ENCODE measurements at regions not wholly inside any gene's neighbourhood (a gene's known extent, or its start where the extent isn't known, plus 50 kb on each side); places are given as distances from the start of the nearest gene placed in this dataset.
A peak's percentile ranks its signal among the peaks of the same experiment; 100 is the strongest.

GRCh38 chr17:77509599-77509998 lies 368.8 kb downstream of the SEC14L1 start:
- H3K4me1 Mint-ChIP-seq (ENCODE audit: unreplicated experiment) = no peaks in the 10 kb centered on the region
- H3K27ac Mint-ChIP-seq (ENCODE audit: unreplicated experiment) = no peak overlapping the region
- H3K9me3 Mint-ChIP-seq (ENCODE audit: unreplicated experiment) = no peaks in the 10 kb centered on the region
- H3K4me3 Mint-ChIP-seq (ENCODE audit: unreplicated experiment) = no peak overlapping the region
- no peak for DNase-seq (ENCODE audit: low spot score)
- peaks cover 3% of the 10 kb centered on the region for H3K27me3 Mint-ChIP-seq (ENCODE audit: unreplicated experiment)
- TF ChIP-seq CTCF (IDR thresholded peaks at IDR 0.05; ENCODE audit: unreplicated experiment) = no peak
- peaks cover 23% of the 10 kb centered on the region for H3K36me3 Mint-ChIP-seq (ENCODE audit: low read depth, unreplicated experiment)

DNA sequence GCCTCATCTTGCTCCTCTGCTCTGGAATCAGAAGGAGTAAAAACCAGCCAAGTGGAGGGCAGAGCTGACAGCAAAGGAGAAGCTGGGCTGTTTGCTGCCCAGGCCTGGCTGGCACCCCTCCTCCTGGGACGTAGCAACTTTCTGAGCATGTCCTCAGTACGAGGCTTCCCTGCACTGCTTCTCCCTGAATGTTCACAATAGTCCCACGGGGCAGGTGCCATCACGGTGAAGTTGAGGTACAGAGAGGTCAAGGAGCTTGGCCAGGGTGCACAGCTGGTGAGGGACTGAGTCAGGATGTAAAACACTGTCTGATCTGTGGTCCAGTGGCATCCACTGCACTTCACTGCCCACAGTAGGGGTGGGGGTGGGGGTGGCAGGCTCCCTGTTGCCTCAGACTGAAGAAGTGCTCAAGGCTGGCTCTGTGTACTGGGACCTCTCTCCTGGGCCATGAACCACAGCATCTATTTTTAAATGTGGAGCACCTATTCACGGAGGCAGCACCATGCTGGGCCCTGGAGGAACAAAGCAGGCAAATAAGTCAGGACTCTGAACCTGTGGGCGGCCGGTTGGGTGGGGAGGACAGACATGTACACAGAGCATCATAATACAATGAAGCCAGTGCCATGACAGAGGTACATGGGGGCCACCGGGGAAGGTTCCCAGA lies 369.5 kb downstream of the SEC14L1 start:
- Mint-ChIP-seq H3K36me3 (ENCODE audit: low read depth, unreplicated experiment) (peaks cover 23% of the 10 kb centered on the region), H3K4me1 (ENCODE audit: unreplicated experiment) (no peaks in the 10 kb centered on the region)

DNA sequence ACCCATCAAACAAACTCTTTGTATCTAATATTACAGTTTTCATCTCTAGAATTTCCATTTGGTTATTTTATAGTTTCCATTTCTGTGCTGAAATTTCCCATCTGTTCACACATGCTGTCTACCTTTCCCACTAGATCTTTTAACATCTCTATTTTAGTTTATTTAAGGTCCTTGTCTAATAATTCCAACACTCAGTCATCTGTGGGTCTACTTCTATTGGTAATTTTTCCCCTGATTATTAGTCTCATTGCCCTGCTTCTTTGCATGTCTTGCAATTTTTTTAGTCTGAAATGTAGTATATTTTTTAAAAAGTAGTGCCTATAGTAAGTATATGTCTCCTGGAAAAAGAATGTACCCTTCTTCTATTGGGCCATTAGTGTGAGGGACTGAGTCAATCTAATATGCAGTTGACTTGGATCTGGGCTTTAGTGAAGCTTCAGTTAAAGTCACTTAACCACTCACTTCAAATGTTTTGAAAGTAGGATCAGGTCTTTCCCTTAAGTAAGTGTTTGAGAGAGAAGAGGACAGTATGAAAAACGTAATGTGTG lies 370.8 kb downstream of the SEC14L1 start:
- Mint-ChIP-seq H3K27me3 (ENCODE audit: unreplicated experiment) (no peaks in the 10 kb centered on the region), H3K27ac (ENCODE audit: unreplicated experiment) (no peak overlapping the region), H3K36me3 (ENCODE audit: low read depth, unreplicated experiment) (peaks cover 23% of the 10 kb centered on the region), H3K4me3 (ENCODE audit: unreplicated experiment) (peak overlapping the region; percentile 3), H3K4me1 (ENCODE audit: unreplicated experiment) (no peaks in the 10 kb centered on the region), H3K9me3 (ENCODE audit: unreplicated experiment) (no peaks in the 10 kb centered on the region)
- DNase-seq (ENCODE audit: low spot score) = no peak
- TF ChIP-seq CTCF (IDR thresholded peaks at IDR 0.05; ENCODE audit: unreplicated experiment) = no peak

More for the DNA sequence above, 369.5 kb downstream of the SEC14L1 start:
- Mint-ChIP-seq H3K27ac (ENCODE audit: unreplicated experiment) (no peak overlapping the region), H3K27me3 (ENCODE audit: unreplicated experiment) (peaks cover 3% of the 10 kb centered on the region), H3K9me3 (ENCODE audit: unreplicated experiment) (no peaks in the 10 kb centered on the region), H3K4me3 (ENCODE audit: unreplicated experiment) (no peak overlapping the region)
- DNase-seq (ENCODE audit: low spot score) = no peak
- TF ChIP-seq CTCF (IDR thresholded peaks at IDR 0.05; ENCODE audit: unreplicated experiment) = no peak

DNA sequence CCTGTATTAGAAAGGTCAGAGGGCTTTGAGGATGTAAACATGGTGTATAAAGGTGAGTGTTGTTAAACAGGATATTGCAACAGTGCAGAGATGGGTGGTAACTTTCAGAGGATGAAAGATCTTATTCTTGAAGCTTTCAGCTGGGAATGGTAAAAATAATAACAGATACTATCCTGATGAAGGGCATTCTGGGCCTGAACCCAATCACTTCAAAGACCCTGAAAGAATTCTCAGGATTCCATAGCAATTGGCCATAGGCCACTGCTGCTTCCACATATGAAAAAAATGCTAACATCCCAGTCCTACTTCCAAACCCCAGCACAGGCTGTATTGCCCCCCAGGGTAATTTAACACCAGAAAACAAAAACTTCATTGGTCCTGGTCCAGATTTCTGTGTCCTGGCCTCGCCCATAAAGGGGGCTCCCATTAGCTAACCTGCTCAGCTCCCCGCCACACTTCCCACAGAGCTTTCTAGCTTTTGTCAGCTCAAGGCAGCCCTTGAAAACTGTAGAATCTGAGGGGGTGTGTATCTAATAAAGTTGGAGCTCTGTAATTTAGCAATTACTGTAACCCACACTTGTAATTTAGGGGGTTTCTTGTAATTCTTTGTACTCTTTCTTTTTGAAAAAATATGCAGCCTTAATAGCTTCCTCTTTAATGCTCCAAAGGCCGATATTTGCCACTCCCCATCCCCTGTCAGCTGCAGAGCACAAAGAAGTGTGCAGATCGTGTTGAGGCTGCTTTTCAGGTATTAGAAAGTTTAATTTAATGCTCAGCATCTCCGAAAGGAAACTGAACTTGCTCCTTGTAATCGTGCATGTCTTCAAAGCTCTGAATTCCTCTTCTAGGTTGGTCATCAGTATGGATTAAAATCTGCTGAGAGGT lies 371.5 kb downstream of the SEC14L1 start:
- TF ChIP-seq CTCF (IDR thresholded peaks at IDR 0.05; ENCODE audit: unreplicated experiment) = no peak
- H3K36me3 Mint-ChIP-seq (ENCODE audit: low read depth, unreplicated experiment) = peaks cover 23% of the 10 kb centered on the region
- H3K27ac Mint-ChIP-seq (ENCODE audit: unreplicated experiment) = no peak overlapping the region
- no peaks in the 10 kb centered on the region for H3K27me3 Mint-ChIP-seq (ENCODE audit: unreplicated experiment)
- H3K4me1 Mint-ChIP-seq (ENCODE audit: unreplicated experiment) = no peaks in the 10 kb centered on the region
- no peaks in the 10 kb centered on the region for H3K9me3 Mint-ChIP-seq (ENCODE audit: unreplicated experiment)
- no peak for DNase-seq (ENCODE audit: low spot score)
- H3K4me3 Mint-ChIP-seq (ENCODE audit: unreplicated experiment) = peak overlapping the region; percentile 3
